HepG2 (cell line): ENCODE measurements at regions not wholly inside any gene's neighbourhood (a gene's known extent, or its start where the extent isn't known, plus 50 kb on each side); places are given as distances from the start of the nearest gene placed in this dataset.

Source experiments
- NFRKB ChIP-seq: fragments of 450-650 bp; IDR thresholded peaks from 2 replicates; pipeline ENCODE4 v1.6.1; 2017
- PHF21A ChIP-seq: sonication (generic); formaldehyde crosslinking; IDR thresholded peaks from 2 replicates; pipeline ENCODE4 v1.5.0; 2020; ENCODE audit warnings: mild to moderate bottlenecking, missing genetic modification reagents
- RAD21 ChIP-seq: fragments of 450-650 bp; formaldehyde crosslinking; IDR thresholded peaks from 2 replicates; pipeline ENCODE4 v1.5.0; 2020; ENCODE audit warnings: mild to moderate bottlenecking
- ZBTB20 ChIP-seq: sonication (generic); formaldehyde crosslinking; IDR thresholded peaks from 2 replicates; pipeline ENCODE4 v1.8.1; 2023; ENCODE audit warnings: missing genetic modification reagents, low read depth, mild to moderate bottlenecking, borderline replicate concordance
- TF ChIP-seq, protein P1 (sequence below): sonication (generic); formaldehyde crosslinking; IDR thresholded peaks from 2 replicates; pipeline ENCODE4 v1.5.0; 2020; ENCODE audit warnings: mild to moderate bottlenecking, missing genetic modification reagents, moderate library complexity
- TF ChIP-seq, protein P2 (sequence below): sonication (generic); formaldehyde crosslinking; IDR thresholded peaks from 2 replicates; pipeline ENCODE4 v1.8.1; 2023; ENCODE audit warnings: mild to moderate bottlenecking, missing genetic modification reagents
- TF ChIP-seq, protein P3 (sequence below): sonication (generic); formaldehyde crosslinking; IDR thresholded peaks from 2 replicates; pipeline ENCODE4 v1.5.0; 2020; ENCODE audit warnings: mild to moderate bottlenecking, missing genetic modification reagents
- TF ChIP-seq, protein P4 (sequence below), 2 experiments: sonication (generic) in 1 of 2; formaldehyde crosslinking in 1 of 2; IDR thresholded peaks; 2 replicates each; pipeline versions ENCODE4 v1.5.1 to v1.6.1; 2011 to 2020; ENCODE audit warnings: borderline replicate concordance in 1 of 2, low read depth in 1 of 2, low read length in 1 of 2, mild to moderate bottlenecking in 1 of 2, missing genetic modification reagents in 1 of 2, moderate library complexity in 1 of 2

DNA sequence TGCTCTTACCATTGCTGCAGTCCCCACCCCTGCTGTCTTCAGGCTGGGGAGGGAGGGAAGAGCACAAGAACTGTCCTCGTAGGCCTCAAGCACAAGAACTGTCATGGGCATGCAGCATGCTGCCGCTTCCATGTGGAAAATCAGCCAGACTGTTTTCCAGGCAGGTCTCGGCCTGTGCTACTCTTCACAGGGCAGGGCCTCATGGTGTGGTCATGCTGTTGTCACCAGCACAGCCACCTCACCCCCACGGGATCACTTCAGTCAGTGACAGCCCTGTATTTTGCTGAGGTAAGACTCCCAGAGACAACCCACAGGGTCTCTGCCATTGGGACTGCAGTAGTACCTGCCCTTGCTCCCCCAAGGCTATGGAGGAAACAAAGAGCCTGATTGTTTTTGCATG is 205.3 kb downstream of the NAP1L3 start:
- TF ChIP-seq RAD21, result no peak
- TF ChIP-seq, protein P1, sequence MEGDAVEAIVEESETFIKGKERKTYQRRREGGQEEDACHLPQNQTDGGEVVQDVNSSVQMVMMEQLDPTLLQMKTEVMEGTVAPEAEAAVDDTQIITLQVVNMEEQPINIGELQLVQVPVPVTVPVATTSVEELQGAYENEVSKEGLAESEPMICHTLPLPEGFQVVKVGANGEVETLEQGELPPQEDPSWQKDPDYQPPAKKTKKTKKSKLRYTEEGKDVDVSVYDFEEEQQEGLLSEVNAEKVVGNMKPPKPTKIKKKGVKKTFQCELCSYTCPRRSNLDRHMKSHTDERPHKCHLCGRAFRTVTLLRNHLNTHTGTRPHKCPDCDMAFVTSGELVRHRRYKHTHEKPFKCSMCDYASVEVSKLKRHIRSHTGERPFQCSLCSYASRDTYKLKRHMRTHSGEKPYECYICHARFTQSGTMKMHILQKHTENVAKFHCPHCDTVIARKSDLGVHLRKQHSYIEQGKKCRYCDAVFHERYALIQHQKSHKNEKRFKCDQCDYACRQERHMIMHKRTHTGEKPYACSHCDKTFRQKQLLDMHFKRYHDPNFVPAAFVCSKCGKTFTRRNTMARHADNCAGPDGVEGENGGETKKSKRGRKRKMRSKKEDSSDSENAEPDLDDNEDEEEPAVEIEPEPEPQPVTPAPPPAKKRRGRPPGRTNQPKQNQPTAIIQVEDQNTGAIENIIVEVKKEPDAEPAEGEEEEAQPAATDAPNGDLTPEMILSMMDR (CRISPR knock-in tag), result no peak
- TF ChIP-seq, protein P2, sequence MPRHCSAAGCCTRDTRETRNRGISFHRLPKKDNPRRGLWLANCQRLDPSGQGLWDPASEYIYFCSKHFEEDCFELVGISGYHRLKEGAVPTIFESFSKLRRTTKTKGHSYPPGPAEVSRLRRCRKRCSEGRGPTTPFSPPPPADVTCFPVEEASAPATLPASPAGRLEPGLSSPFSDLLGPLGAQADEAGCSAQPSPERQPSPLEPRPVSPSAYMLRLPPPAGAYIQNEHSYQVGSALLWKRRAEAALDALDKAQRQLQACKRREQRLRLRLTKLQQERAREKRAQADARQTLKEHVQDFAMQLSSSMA (CRISPR knock-in tag), result no peak
- TF ChIP-seq, protein P3, sequence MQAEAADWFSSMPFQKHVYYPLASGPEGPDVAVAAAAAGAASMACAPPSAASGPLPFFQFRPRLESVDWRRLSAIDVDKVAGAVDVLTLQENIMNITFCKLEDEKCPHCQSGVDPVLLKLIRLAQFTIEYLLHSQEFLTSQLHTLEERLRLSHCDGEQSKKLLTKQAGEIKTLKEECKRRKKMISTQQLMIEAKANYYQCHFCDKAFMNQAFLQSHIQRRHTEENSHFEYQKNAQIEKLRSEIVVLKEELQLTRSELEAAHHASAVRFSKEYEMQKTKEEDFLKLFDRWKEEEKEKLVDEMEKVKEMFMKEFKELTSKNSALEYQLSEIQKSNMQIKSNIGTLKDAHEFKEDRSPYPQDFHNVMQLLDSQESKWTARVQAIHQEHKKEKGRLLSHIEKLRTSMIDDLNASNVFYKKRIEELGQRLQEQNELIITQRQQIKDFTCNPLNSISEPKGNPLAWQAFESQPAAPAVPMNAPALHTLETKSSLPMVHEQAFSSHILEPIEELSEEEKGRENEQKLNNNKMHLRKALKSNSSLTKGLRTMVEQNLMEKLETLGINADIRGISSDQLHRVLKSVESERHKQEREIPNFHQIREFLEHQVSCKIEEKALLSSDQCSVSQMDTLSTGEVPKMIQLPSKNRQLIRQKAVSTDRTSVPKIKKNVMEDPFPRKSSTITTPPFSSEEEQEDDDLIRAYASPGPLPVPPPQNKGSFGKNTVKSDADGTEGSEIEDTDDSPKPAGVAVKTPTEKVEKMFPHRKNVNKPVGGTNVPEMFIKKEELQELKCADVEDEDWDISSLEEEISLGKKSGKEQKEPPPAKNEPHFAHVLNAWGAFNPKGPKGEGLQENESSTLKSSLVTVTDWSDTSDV (CRISPR knock-in tag), result no peak
- TF ChIP-seq, protein P4, sequence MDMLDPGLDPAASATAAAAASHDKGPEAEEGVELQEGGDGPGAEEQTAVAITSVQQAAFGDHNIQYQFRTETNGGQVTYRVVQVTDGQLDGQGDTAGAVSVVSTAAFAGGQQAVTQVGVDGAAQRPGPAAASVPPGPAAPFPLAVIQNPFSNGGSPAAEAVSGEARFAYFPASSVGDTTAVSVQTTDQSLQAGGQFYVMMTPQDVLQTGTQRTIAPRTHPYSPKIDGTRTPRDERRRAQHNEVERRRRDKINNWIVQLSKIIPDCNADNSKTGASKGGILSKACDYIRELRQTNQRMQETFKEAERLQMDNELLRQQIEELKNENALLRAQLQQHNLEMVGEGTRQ (IDR thresholded peaks at IDR 0.05; ENCODE audit: low read depth, low read length), result no peak
- TF ChIP-seq, protein P4 (CRISPR knock-in tag; IDR thresholded peaks at IDR 0.05; ENCODE audit: borderline replicate concordance), result no peak
- TF ChIP-seq ZBTB20 (CRISPR knock-in tag), result no peak
- no peak for TF ChIP-seq PHF21A (CRISPR knock-in tag)
- no peak for TF ChIP-seq NFRKB
